ENCODE measurements at regions not wholly inside any gene's neighbourhood (a gene's known extent, or its start where the extent isn't known, plus 50 kb on each side); places are given as distances from the start of the nearest gene placed in this dataset.

- H3K4me3 ChIP-seq (ENCODE audit: low read depth, low read length): no peak overlapping the region
- in situ Hi-C loops (cut with HindIII; ENCODE audit: low sequenced_read_pairs): loop anchor here (10.0 kb wide), 2 partner anchors 415 to 505 kb away; no protein-coding TSS in a partner anchor
- no peak for TF ChIP-seq CTCF (IDR thresholded peaks at IDR 0.05; ENCODE audit: low read depth, low read length, missing control alignments)
- DNase-seq (ENCODE audit: low read depth): no peak
These were observed 188.4 kb downstream of the SH3BP4 start for GRCh38 chr2:235139956-235140800.

- no peak for TF ChIP-seq CTCF (IDR thresholded peaks at IDR 0.05; ENCODE audit: low read depth, low read length, missing control alignments)
- DNase-seq (ENCODE audit: low read depth): no peak
- H3K4me3 ChIP-seq (ENCODE audit: low read depth, low read length): no peak overlapping the region
- in situ Hi-C loops (cut with HindIII; ENCODE audit: low sequenced_read_pairs): loop anchor here (10.0 kb wide), 2 partner anchors 414 to 504 kb away; no protein-coding TSS in a partner anchor
These were observed 188.9 kb downstream of the SH3BP4 start for GRCh38 chr2:235140801-235141081.

- no peak overlapping the region for H3K4me3 ChIP-seq (ENCODE audit: low read depth, low read length)
- DNase-seq (ENCODE audit: low read depth): no peak
- no peak for TF ChIP-seq CTCF (IDR thresholded peaks at IDR 0.05; ENCODE audit: low read depth, low read length, missing control alignments)
- in situ Hi-C loops (cut with HindIII; ENCODE audit: low sequenced_read_pairs): loop anchor here (10.0 kb wide), 2 partner anchors 413 to 503 kb away; no protein-coding TSS in a partner anchor
These were observed 189.8 kb downstream of the SH3BP4 start for GRCh38 chr2:235141411-235142128.

GRCh38 chr2:235142601-235143000 lies 190.8 kb downstream of the SH3BP4 start:
- in situ Hi-C loops (cut with HindIII; ENCODE audit: low sequenced_read_pairs): loop anchor here (10.0 kb wide), 2 partner anchors 412 to 502 kb away; no protein-coding TSS in a partner anchor
- no peak for DNase-seq (ENCODE audit: low read depth)
- no peak overlapping the region for H3K4me3 ChIP-seq (ENCODE audit: low read depth, low read length)
- no peak for TF ChIP-seq CTCF (IDR thresholded peaks at IDR 0.05; ENCODE audit: low read depth, low read length, missing control alignments)

GRCh38 chr2:235143789-235144188 lies 192.0 kb downstream of the SH3BP4 start:
- TF ChIP-seq CTCF (IDR thresholded peaks at IDR 0.05; ENCODE audit: low read depth, low read length, missing control alignments): no peak
- in situ Hi-C loops (cut with HindIII; ENCODE audit: low sequenced_read_pairs): loop anchor here (10.0 kb wide), 2 partner anchors 411 to 501 kb away; no protein-coding TSS in a partner anchor
- DNase-seq (ENCODE audit: low read depth): no peak
- H3K4me3 ChIP-seq (ENCODE audit: low read depth, low read length): no peak overlapping the region

- in situ Hi-C loops (cut with HindIII; ENCODE audit: low sequenced_read_pairs): loop anchor here (10.0 kb wide), 2 partner anchors 411 to 501 kb away; no protein-coding TSS in a partner anchor
- DNase-seq (ENCODE audit: low read depth): no peak
- TF ChIP-seq CTCF (IDR thresholded peaks at IDR 0.05; ENCODE audit: low read depth, low read length, missing control alignments): no peak
- H3K4me3 ChIP-seq (ENCODE audit: low read depth, low read length): no peak overlapping the region
These were observed 192.5 kb downstream of the SH3BP4 start for GRCh38 chr2:235144291-235144690.
